Testis (tissue), 2 donors: ENCODE measurements at regions not wholly inside any gene's neighbourhood (a gene's known extent, or its start where the extent isn't known, plus 50 kb on each side); places are given as distances from the start of the nearest gene placed in this dataset.

Source experiments
- DNase-seq: peaks from one replicate; pipeline ENCODE4 v3.0.0-alpha.2; 2019
- H3K27ac ChIP-seq, 2 donors: fragments of 200-600 bp; sonication (generic); one replicate each; pipeline ENCODE4 v1.5.1; 2019
- H3K27me3 ChIP-seq: fragments of 200-600 bp; sonication (generic); one replicate; pipeline ENCODE4 v1.5.1; 2019
- H3K36me3 ChIP-seq: fragments of 200-600 bp; sonication (generic); one replicate; pipeline ENCODE4 v1.5.1; 2017; ENCODE audit warnings: low read depth; ENCODE audit errors: missing control alignments
- H3K4me1 ChIP-seq: fragments of 200-600 bp; sonication (generic); one replicate; pipeline ENCODE4 v1.5.1; 2019
- H3K4me3 ChIP-seq, 2 donors: fragments of 200-600 bp; sonication (generic); one replicate each; pipeline ENCODE4 v1.5.1; 2017 to 2019
- H3K9me3 ChIP-seq: fragments of 200-600 bp; sonication (generic); one replicate; pipeline ENCODE4 v1.5.1; 2017
- POLR2A ChIP-seq: fragments of 450-650 bp; IDR thresholded peaks from one replicate; pipeline ENCODE4 v1.6.1; 2017; ENCODE audit warnings: antibody characterized with exemption, mild to moderate bottlenecking, moderate library complexity
- WGBS, 2 donors: methylation state at CpG; one replicate each; pipeline ENCODE4 v1.1.5; 2018; 5-methylcytosine and 5-hydroxymethylcytosine counted together
- intact Hi-C: fragments of 100-400 bp; cut with DNase I; formaldehyde crosslinking; loops from one replicate; pipeline ENCODE4 v1.15.1; 2023; ENCODE audit warnings: low total_unique reads
- TF ChIP-seq, protein P1 (sequence below), 3 experiments: fragments of 450-650 bp in 2 of 3; fragments of 200-600 bp in 1 of 3; sonication (generic) in 1 of 3; IDR thresholded peaks; one replicate each; pipeline ENCODE4 v1.5.1; 2016 to 2019; ENCODE audit warnings: antibody characterized with exemption in 3 of 3, mild to moderate bottlenecking in 2 of 3, moderate library complexity in 1 of 3

DNA sequence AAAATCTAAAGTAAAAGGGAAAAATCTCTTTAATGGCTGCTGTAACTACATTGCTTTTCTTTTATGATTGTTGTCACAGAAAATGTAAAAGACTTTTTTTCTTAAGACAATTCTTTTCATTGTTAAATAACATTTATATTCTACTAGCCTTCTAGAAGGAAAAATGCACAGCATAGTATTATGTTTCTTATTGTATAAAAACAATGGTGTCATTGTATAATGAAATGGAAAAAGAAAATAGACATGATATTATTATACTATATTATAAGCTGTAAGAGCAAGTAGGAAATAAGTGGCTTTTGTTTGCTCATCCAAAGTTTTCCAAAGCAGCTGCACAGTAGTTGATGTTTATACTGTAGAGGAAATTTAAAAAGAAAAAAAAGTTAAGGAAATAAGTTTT, 1021.7 kb downstream of the EFNA5 start:
- Histone ChIP-seq H3K27ac (no peak overlapping the region), H3K27me3 (no peaks in the 10 kb centered on the region), H3K9me3 (no peaks in the 10 kb centered on the region), H3K4me3 (no peak overlapping the region), H3K4me1 (no peaks in the 10 kb centered on the region), H3K36me3 (no peaks in the 10 kb centered on the region)
- DNase-seq: no peak
- intact Hi-C loops: no loop called here
- no peak for TF ChIP-seq POLR2A
- TF ChIP-seq, protein P1, sequence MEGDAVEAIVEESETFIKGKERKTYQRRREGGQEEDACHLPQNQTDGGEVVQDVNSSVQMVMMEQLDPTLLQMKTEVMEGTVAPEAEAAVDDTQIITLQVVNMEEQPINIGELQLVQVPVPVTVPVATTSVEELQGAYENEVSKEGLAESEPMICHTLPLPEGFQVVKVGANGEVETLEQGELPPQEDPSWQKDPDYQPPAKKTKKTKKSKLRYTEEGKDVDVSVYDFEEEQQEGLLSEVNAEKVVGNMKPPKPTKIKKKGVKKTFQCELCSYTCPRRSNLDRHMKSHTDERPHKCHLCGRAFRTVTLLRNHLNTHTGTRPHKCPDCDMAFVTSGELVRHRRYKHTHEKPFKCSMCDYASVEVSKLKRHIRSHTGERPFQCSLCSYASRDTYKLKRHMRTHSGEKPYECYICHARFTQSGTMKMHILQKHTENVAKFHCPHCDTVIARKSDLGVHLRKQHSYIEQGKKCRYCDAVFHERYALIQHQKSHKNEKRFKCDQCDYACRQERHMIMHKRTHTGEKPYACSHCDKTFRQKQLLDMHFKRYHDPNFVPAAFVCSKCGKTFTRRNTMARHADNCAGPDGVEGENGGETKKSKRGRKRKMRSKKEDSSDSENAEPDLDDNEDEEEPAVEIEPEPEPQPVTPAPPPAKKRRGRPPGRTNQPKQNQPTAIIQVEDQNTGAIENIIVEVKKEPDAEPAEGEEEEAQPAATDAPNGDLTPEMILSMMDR (IDR thresholded peaks at IDR 0.05): no peak

DNA sequence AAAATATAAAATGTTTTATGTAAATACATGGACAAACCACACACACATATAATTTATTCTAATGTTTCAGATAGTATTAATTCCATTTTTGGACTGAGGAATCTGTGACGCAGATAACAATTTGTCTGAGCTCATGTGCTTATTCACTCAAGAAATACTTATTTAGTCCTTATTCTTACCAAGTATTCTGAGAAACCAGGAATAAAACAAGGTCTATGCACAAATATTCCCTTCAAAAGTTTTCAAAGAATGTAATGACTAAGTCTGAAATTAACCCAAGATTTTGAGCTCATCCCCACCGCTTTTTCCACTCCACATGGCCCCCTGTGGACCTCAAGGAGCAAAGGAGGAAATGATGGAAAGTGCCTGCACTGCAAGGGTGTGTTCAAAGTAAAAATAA, 1022.3 kb downstream of the EFNA5 start:
- no peaks in the 10 kb centered on the region for H3K4me1 ChIP-seq

DNA sequence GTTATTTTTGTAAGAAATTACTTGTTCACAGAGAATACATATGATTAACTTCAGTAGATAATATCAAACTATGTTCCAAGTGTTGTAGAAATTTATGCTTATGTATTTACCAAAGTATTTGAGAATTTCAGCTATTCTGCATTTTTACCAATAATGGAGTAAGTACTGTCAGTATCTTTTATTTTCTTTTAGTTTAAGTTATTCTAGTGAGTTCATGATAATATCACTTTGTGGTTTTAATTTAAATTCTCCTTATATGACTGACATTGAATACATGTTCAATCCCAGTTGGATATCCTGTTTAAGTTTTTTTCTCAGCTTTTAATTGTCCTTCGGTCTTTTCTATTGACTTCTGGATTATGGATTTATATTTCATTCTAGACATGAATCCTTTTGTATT, 1024.6 kb downstream of the EFNA5 start:
- H3K4me1 ChIP-seq: no peaks in the 10 kb centered on the region
- TF ChIP-seq POLR2A: no peak
- TF ChIP-seq, protein P1 (IDR thresholded peaks at IDR 0.05): no peak
- H3K9me3 ChIP-seq: no peaks in the 10 kb centered on the region
- H3K36me3 ChIP-seq: no peaks in the 10 kb centered on the region
- H3K27me3 ChIP-seq: no peaks in the 10 kb centered on the region
- intact Hi-C loops: no loop called here
- no peak overlapping the region for H3K4me3 ChIP-seq
- H3K27ac ChIP-seq: no peak overlapping the region
- 84 to 98% methylated on average over 1 of the region's 1 CpG for WGBS, 2 donors
- DNase-seq: no peak

More for the DNA sequence above, 1022.3 kb downstream of the EFNA5 start:
- H3K9me3 ChIP-seq: no peaks in the 10 kb centered on the region
- intact Hi-C loops: no loop called here
- H3K4me3 ChIP-seq: no peak overlapping the region
- no peaks in the 10 kb centered on the region for H3K36me3 ChIP-seq
- no peaks in the 10 kb centered on the region for H3K27me3 ChIP-seq
- no peak for DNase-seq
- 90% methylated on average over 2 of the region's 2 CpGs for WGBS, 2 donors
- TF ChIP-seq POLR2A: no peak
- TF ChIP-seq, protein P1 (IDR thresholded peaks at IDR 0.05): no peak
- H3K27ac ChIP-seq: no peak overlapping the region

DNA sequence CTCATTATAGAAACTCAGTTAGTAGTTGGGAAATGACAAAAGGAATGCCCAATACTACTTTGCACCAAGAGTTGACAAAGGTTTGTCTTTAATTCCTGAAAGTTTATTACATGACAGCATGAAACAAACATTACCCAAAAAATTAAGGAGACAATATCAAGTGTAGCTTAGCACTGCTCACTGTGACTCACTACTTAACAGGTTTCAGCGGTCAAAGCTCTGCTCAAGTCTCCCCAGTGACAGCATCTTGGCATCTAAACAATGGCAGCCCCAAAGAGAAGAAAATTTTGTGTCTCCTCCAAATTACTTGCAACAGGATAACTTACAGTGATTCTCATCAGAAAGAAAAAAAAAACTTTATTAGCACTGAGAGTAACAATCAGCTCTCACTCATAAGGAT, 1030.2 kb downstream of the EFNA5 start:
- 84 to 93% methylated on average over 1 of the region's 1 CpG for WGBS, 2 donors
- no peaks in the 10 kb centered on the region for H3K9me3 ChIP-seq
- TF ChIP-seq, protein P1 (IDR thresholded peaks at IDR 0.05): no peak
- TF ChIP-seq POLR2A: no peak
- no peaks in the 10 kb centered on the region for H3K36me3 ChIP-seq
- intact Hi-C loops: no loop called here
- H3K4me1 ChIP-seq: no peaks in the 10 kb centered on the region
- DNase-seq: no peak
- no peak overlapping the region for H3K27ac ChIP-seq
- no peaks in the 10 kb centered on the region for H3K27me3 ChIP-seq
- no peak overlapping the region for H3K4me3 ChIP-seq

DNA sequence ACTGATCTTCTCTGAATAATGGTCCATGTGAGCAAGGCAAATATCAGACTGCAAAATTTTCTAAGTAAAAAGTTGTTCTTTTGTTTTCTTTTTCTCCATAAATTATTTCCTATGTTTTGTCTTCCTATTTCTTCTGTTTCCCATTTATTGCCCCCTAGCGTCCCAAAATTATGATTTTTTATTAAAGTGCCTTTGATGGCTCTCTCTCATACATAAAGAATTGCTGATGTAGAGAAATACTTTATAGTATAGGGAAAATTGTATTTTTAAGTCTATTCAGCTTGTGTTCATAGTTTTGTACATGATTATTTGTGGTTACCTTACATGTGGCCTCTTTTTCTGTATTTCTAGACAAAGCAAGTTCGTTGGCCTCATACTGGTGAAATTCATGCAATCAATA, 1031.2 kb downstream of the EFNA5 start:
- no peaks in the 10 kb centered on the region for H3K27me3 ChIP-seq
- no peaks in the 10 kb centered on the region for H3K4me1 ChIP-seq
- H3K27ac ChIP-seq: no peak overlapping the region
- no peaks in the 10 kb centered on the region for H3K36me3 ChIP-seq
- DNase-seq: no peak
- 82 to 84% methylated on average over 2 of the region's 2 CpGs for WGBS, 2 donors
- H3K9me3 ChIP-seq: no peaks in the 10 kb centered on the region
- no peak overlapping the region for H3K4me3 ChIP-seq
- TF ChIP-seq, protein P1 (IDR thresholded peaks at IDR 0.05): no peak
- no peak for TF ChIP-seq POLR2A
- intact Hi-C loops: no loop called here
